GM21717 (cell line): ENCODE measurements at regions not wholly inside any gene's neighbourhood (a gene's known extent, or its start where the extent isn't known, plus 50 kb on each side); places are given as distances from the start of the nearest gene placed in this dataset.

Experiments
- ATAC-seq: cut with Tn5 transposase; IDR thresholded peaks from one replicate; pipeline ENCODE4 v1.9.1; 2021; ENCODE audit warnings: mild to moderate bottlenecking, moderate library complexity; ENCODE audit not compliant: unreplicated experiment

GRCh38 chr22:49181431-49181830 is 646.2 kb downstream of the BRD1 start:
- no peak for ATAC-seq

GRCh38 chr22:49180683-49181024 is 647.0 kb downstream of the BRD1 start:
- no peak for ATAC-seq

- ATAC-seq: no peak
Measured at GRCh38 chr22:49179886-49180682, 647.6 kb downstream of the BRD1 start.

GRCh38 chr22:49179175-49179574 is 648.5 kb downstream of the BRD1 start:
- ATAC-seq: no peak

GRCh38 chr22:49178246-49179005 is 649.2 kb downstream of the BRD1 start:
- ATAC-seq: no peak

- no peak for ATAC-seq
Measured at GRCh38 chr22:49177666-49178065, 650.0 kb downstream of the BRD1 start.

GRCh38 chr22:49176956-49177355 is 650.7 kb downstream of the BRD1 start:
- no peak for ATAC-seq

- no peak for ATAC-seq
Measured at GRCh38 chr22:49170053-49170452, 657.6 kb downstream of the BRD1 start.

- ATAC-seq: no peak
Measured at GRCh38 chr22:49169074-49169744, 658.5 kb downstream of the BRD1 start.

GRCh38 chr22:49168219-49168813 is 659.4 kb downstream of the BRD1 start:
- no peak for ATAC-seq

- no peak for ATAC-seq
Measured at GRCh38 chr22:49166746-49167145, 660.9 kb downstream of the BRD1 start.

GRCh38 chr22:49166211-49166610 is 661.5 kb downstream of the BRD1 start:
- no peak for ATAC-seq

- no peak for ATAC-seq
Measured at GRCh38 chr22:49164773-49165320, 662.8 kb downstream of the BRD1 start.

GRCh38 chr22:49163960-49164690 is 663.5 kb downstream of the BRD1 start:
- no peak for ATAC-seq

- no peak for ATAC-seq
Measured at GRCh38 chr22:49163258-49163959, 664.3 kb downstream of the BRD1 start.

- ATAC-seq: no peak
Measured at GRCh38 chr22:49162841-49163240, 664.8 kb downstream of the BRD1 start.

GRCh38 chr22:49161002-49161850 is 666.4 kb downstream of the BRD1 start:
- no peak for ATAC-seq

GRCh38 chr22:49160261-49161001 is 667.2 kb downstream of the BRD1 start:
- ATAC-seq: no peak
